ENCODE measurements at regions not wholly inside any gene's neighbourhood (a gene's known extent, or its start where the extent isn't known, plus 50 kb on each side); places are given as distances from the start of the nearest gene placed in this dataset.

- H3K4me1 Mint-ChIP-seq (ENCODE audit: unreplicated experiment) = peaks cover 4% of the 10 kb centered on the region
- H3K27ac Mint-ChIP-seq (ENCODE audit: unreplicated experiment) = no peak overlapping the region
- H3K4me3 Mint-ChIP-seq (ENCODE audit: unreplicated experiment) = no peak overlapping the region
- DNase-seq (ENCODE audit: low spot score) = no peak
- TF ChIP-seq CTCF (IDR thresholded peaks at IDR 0.05; ENCODE audit: unreplicated experiment) = no peak
- no peaks in the 10 kb centered on the region for H3K36me3 Mint-ChIP-seq (ENCODE audit: low read depth, unreplicated experiment)
- H3K9me3 Mint-ChIP-seq (ENCODE audit: unreplicated experiment) = no peaks in the 10 kb centered on the region
- peaks cover 5% of the 10 kb centered on the region for H3K27me3 Mint-ChIP-seq (ENCODE audit: unreplicated experiment)
Measured at GRCh38 chr11:36948460-36949127, 350.6 kb upstream of the RAG2 start.

GRCh38 chr11:36945384-36945783 is 347.3 kb upstream of the RAG2 start:
- H3K4me1 Mint-ChIP-seq (ENCODE audit: unreplicated experiment) = peaks cover 4% of the 10 kb centered on the region
- no peak overlapping the region for H3K4me3 Mint-ChIP-seq (ENCODE audit: unreplicated experiment)
- H3K36me3 Mint-ChIP-seq (ENCODE audit: low read depth, unreplicated experiment) = no peaks in the 10 kb centered on the region

GRCh38 chr11:36933481-36933880 is 335.4 kb upstream of the RAG2 start:
- no peak overlapping the region for H3K27ac Mint-ChIP-seq (ENCODE audit: unreplicated experiment)

More at GRCh38 chr11:36945384-36945783, 347.3 kb upstream of the RAG2 start:
- peaks cover 5% of the 10 kb centered on the region for H3K27me3 Mint-ChIP-seq (ENCODE audit: unreplicated experiment)
- no peak overlapping the region for H3K27ac Mint-ChIP-seq (ENCODE audit: unreplicated experiment)
- peak; percentile 54 for TF ChIP-seq CTCF (IDR thresholded peaks at IDR 0.05; ENCODE audit: unreplicated experiment)
- no peak for DNase-seq (ENCODE audit: low spot score)
- H3K9me3 Mint-ChIP-seq (ENCODE audit: unreplicated experiment) = no peaks in the 10 kb centered on the region

GRCh38 chr11:36931139-36931538 is 333.1 kb upstream of the RAG2 start:
- H3K4me3 Mint-ChIP-seq (ENCODE audit: unreplicated experiment) = no peak overlapping the region
- no peak for TF ChIP-seq CTCF (IDR thresholded peaks at IDR 0.05; ENCODE audit: unreplicated experiment)
- H3K9me3 Mint-ChIP-seq (ENCODE audit: unreplicated experiment) = no peaks in the 10 kb centered on the region
- DNase-seq (ENCODE audit: low spot score) = no peak
- H3K27ac Mint-ChIP-seq (ENCODE audit: unreplicated experiment) = no peak overlapping the region
- no peaks in the 10 kb centered on the region for H3K4me1 Mint-ChIP-seq (ENCODE audit: unreplicated experiment)
- no peaks in the 10 kb centered on the region for H3K27me3 Mint-ChIP-seq (ENCODE audit: unreplicated experiment)
- H3K36me3 Mint-ChIP-seq (ENCODE audit: low read depth, unreplicated experiment) = peaks cover 6% of the 10 kb centered on the region

More at GRCh38 chr11:36933481-36933880, 335.4 kb upstream of the RAG2 start:
- no peaks in the 10 kb centered on the region for H3K9me3 Mint-ChIP-seq (ENCODE audit: unreplicated experiment)
- no peak for DNase-seq (ENCODE audit: low spot score)
- no peak for TF ChIP-seq CTCF (IDR thresholded peaks at IDR 0.05; ENCODE audit: unreplicated experiment)
- no peak overlapping the region for H3K4me3 Mint-ChIP-seq (ENCODE audit: unreplicated experiment)
- H3K27me3 Mint-ChIP-seq (ENCODE audit: unreplicated experiment) = no peaks in the 10 kb centered on the region
- no peaks in the 10 kb centered on the region for H3K4me1 Mint-ChIP-seq (ENCODE audit: unreplicated experiment)
- peaks cover 2% of the 10 kb centered on the region for H3K36me3 Mint-ChIP-seq (ENCODE audit: low read depth, unreplicated experiment)

GRCh38 chr11:36930256-36930655 is 332.2 kb upstream of the RAG2 start:
- H3K9me3 Mint-ChIP-seq (ENCODE audit: unreplicated experiment) = no peaks in the 10 kb centered on the region
- H3K36me3 Mint-ChIP-seq (ENCODE audit: low read depth, unreplicated experiment) = peaks cover 6% of the 10 kb centered on the region
- no peak overlapping the region for H3K27ac Mint-ChIP-seq (ENCODE audit: unreplicated experiment)
- DNase-seq (ENCODE audit: low spot score) = no peak
- no peaks in the 10 kb centered on the region for H3K4me1 Mint-ChIP-seq (ENCODE audit: unreplicated experiment)
- no peak overlapping the region for H3K4me3 Mint-ChIP-seq (ENCODE audit: unreplicated experiment)
- no peak for TF ChIP-seq CTCF (IDR thresholded peaks at IDR 0.05; ENCODE audit: unreplicated experiment)
- H3K27me3 Mint-ChIP-seq (ENCODE audit: unreplicated experiment) = no peaks in the 10 kb centered on the region
